ENCODE measurements at regions not wholly inside any gene's neighbourhood (a gene's known extent, or its start where the extent isn't known, plus 50 kb on each side); places are given as distances from the start of the nearest gene placed in this dataset.

GRCh38 chr15:98514034-98514622 is 134.2 kb upstream of the IGF1R start:
- WGBS, 2 donors, result 62 to 66% methylated on average over 11 of the region's 11 CpGs
- no peak overlapping the region for H3K4me3 ChIP-seq
- intact Hi-C loops (cut with DNase I), result loop anchor here in 1 of 10 donors (10.0 kb wide), 1 partner anchor 261 kb away; no protein-coding TSS in a partner anchor
- peaks cover 0 to 4% (median 0%) of the 10 kb centered on the region in 9 donors for H3K4me1 ChIP-seq
- no peak overlapping the region for H3K27ac ChIP-seq
- DNase-seq (no peak), ATAC-seq (no peak)
- H3K27me3 ChIP-seq, result peaks cover 0 to 8% (median 0%) of the 10 kb centered on the region in 7 donors
- TF ChIP-seq, protein P1, sequence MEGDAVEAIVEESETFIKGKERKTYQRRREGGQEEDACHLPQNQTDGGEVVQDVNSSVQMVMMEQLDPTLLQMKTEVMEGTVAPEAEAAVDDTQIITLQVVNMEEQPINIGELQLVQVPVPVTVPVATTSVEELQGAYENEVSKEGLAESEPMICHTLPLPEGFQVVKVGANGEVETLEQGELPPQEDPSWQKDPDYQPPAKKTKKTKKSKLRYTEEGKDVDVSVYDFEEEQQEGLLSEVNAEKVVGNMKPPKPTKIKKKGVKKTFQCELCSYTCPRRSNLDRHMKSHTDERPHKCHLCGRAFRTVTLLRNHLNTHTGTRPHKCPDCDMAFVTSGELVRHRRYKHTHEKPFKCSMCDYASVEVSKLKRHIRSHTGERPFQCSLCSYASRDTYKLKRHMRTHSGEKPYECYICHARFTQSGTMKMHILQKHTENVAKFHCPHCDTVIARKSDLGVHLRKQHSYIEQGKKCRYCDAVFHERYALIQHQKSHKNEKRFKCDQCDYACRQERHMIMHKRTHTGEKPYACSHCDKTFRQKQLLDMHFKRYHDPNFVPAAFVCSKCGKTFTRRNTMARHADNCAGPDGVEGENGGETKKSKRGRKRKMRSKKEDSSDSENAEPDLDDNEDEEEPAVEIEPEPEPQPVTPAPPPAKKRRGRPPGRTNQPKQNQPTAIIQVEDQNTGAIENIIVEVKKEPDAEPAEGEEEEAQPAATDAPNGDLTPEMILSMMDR (IDR thresholded peaks at IDR 0.05), result no peak
- H3K36me3 ChIP-seq, result no peaks in the 10 kb centered on the region
- no peaks in the 10 kb centered on the region for H3K9me3 ChIP-seq

DNA sequence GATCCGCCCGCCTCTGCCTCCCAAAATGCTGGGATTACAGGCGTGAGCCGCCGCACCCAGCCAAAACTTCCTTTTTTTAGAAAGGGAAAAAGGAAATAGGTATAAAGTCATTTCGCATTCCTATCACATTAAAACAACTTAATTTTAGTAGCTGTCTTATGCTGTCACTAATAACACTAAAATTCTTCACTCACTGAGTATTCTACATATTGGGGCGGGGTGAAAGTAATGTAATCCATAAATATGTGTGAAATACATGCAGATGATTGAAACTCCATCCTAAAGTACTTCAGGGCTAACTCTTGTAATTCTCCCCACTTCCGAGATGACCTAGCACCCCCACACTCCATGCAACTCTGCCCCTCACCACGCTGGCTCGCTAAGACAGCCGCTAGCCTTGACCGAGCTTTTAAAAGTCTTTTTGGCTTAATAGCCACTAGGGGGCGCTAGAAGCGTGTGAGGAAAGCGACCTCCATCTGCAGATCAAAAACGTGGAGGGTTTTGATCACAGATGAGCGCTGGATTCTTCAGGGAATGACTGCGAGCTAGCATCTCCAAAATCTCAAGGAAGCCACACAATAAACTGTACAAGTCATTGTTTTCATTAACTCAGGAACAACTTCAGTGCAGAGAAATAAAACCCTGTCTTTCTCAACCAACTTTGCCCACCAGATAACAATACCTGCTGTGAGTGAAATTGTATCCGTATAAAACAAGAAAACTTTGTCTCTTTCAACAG is 129.3 kb upstream of the IGF1R start:
- peaks cover 0 to 6% (median 0%) of the 10 kb centered on the region in 9 donors for H3K4me1 ChIP-seq
- TF ChIP-seq, protein P1 (IDR thresholded peaks at IDR 0.05), result peak; percentile 76 to 89 (median 79)
- ATAC-seq (peak; percentile 77 to 88 (median 82)), DNase-seq (peak in 1 of 2 donors; percentile 59)
- no peak overlapping the region for H3K4me3 ChIP-seq
- intact Hi-C loops (cut with DNase I), result loop anchor here (1.0 to 10.0 kb wide), 11 partner anchors 123 to 558 kb away; partner anchors contain the start of gene IGF1R (in 5 of the 10)
- H3K36me3 ChIP-seq, result no peaks in the 10 kb centered on the region
- WGBS, 2 donors, result 30 to 33% methylated on average over 19 of the region's 19 CpGs
- no peaks in the 10 kb centered on the region for H3K9me3 ChIP-seq
- H3K27ac ChIP-seq, result no peak overlapping the region
- H3K27me3 ChIP-seq, result peaks cover 0 to 11% (median 0%) of the 10 kb centered on the region in 7 donors

DNA sequence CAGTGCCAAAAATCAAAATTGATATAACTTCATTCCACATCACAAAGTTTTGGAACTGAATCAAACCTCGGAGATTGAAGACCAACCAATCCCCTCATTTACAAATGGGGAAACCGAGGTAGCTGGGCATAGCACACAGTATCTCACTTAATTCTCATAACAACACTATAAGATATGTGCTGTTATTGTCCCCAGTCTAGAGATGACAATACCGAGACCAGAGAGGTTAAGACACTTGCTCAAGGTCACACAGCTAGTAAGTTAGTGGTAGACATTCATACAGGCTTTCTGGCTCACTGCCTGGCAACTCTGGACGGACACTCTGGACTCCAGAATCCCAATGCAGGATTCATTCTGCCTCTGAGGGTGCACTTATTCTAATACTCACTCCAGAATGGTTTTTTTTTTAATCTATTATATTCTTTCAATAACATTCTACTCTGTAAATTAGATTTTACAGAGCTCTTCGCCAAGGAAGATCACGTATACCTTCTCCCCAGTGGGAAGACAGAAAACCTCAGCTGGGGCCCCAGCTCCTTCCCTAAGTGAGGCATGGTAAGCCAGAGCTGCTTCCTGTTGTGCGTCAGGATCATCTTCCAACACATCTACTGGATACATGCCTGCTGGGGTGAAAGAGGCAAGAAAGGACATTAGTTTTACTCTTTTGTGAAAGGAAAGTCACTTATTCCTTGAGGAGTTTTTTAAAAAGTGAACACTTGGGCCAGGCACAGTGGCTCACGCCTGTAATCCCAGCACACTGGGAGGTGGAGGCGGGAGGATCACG is 128.4 kb upstream of the IGF1R start:
- intact Hi-C loops (cut with DNase I), result loop anchor here (1.0 to 10.0 kb wide), 15 partner anchors 122 to 1395 kb away; partner anchors contain the start of gene IGF1R (in 7 of the 10)
- TF ChIP-seq, protein P1 (IDR thresholded peaks at IDR 0.05), result no peak

DNA sequence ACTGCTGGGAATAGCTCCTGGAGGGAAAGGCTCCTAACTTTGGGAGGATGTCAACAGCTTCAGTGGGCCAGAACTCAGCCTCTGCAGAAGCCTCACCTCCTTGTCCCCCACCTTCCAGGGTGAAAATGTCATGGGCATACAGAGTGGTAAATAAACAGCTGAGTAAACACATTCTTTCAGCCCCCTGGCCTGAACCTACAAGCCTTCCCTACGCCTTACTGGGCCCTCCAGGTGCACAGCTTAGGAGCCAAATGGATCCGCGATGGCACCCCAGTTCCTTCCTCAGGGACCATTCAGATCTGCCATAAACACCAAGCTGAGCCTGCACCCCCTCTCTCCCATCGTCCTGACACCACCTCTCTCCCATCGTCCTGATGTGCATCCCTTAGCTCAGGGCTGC is 126.2 kb upstream of the IGF1R start:
- peaks cover 0 to 11% (median 0%) of the 10 kb centered on the region in 7 donors for H3K27me3 ChIP-seq
- H3K4me3 ChIP-seq, result no peak overlapping the region
- H3K27ac ChIP-seq, result no peak overlapping the region
- 69% methylated on average over 5 of the region's 5 CpGs for WGBS, 2 donors
- intact Hi-C loops (cut with DNase I), result loop anchor here in 5 of 10 donors (5.0 to 10.0 kb wide), 5 partner anchors 123 to 1393 kb away; partner anchors contain the start of gene IGF1R (in 2 of the 5)
- DNase-seq, result no peak
- no peak for ATAC-seq
- no peaks in the 10 kb centered on the region for H3K9me3 ChIP-seq
- TF ChIP-seq, protein P1 (IDR thresholded peaks at IDR 0.05), result no peak
- H3K36me3 ChIP-seq, result no peaks in the 10 kb centered on the region
- H3K4me1 ChIP-seq, result peaks cover 0 to 6% (median 0%) of the 10 kb centered on the region in 9 donors

More for the DNA sequence above, 128.4 kb upstream of the IGF1R start:
- H3K27me3 ChIP-seq, result peaks cover 0 to 11% (median 0%) of the 10 kb centered on the region in 7 donors
- no peak overlapping the region for H3K4me3 ChIP-seq
- 70 to 76% methylated on average over 10 of the region's 10 CpGs for WGBS, 2 donors
- H3K36me3 ChIP-seq, result no peaks in the 10 kb centered on the region
- DNase-seq (no peak), ATAC-seq (no peak)
- no peaks in the 10 kb centered on the region for H3K9me3 ChIP-seq
- H3K4me1 ChIP-seq, result peaks cover 0 to 6% (median 0%) of the 10 kb centered on the region in 9 donors
- H3K27ac ChIP-seq, result no peak overlapping the region

Data from heart right ventricle (tissue), 16 donors.